PC-9 (cell line): ENCODE measurements at regions not wholly inside any gene's neighbourhood (a gene's known extent, or its start where the extent isn't known, plus 50 kb on each side); places are given as distances from the start of the nearest gene placed in this dataset.

ENCODE experiments used
- BruUV-seq: library from RNA; stranded (reverse); fragments of 400-500 nt; replicated peaks from 2 replicates; lab custom pipeline; 2021; lab: Mats Ljungman, UMichigan
- CTCF ChIA-PET: fragments of 300-600 bp; sonication (Branson Sonifier 250); formaldehyde crosslinking; loops from one replicate; lab custom pipeline; 2022; ENCODE audit warnings: antibody characterized with exemption; lab: Charles Lee
- POLR2A ChIA-PET: fragments of 300-600 bp; sonication (Branson Sonifier 250); formaldehyde crosslinking; loops from one replicate; lab custom pipeline; 2022; ENCODE audit warnings: antibody characterized with exemption; ENCODE audit not compliant: unreplicated experiment; lab: Charles Lee
- DNase-seq, 2 experiments: peaks; one replicate each; pipeline versions ENCODE4 v3.0.0 to v3.0.0-alpha.2; 2015 to 2022; ENCODE audit warnings: mixed read lengths in 1 of 2
- H2AFZ ChIP-seq: fragments of 200-600 bp; sonication (generic); 2 replicates; pipeline ENCODE4 v1.8.1; 2017; ENCODE audit warnings: antibody characterized with exemption
- H3F3A ChIP-seq: fragments of 200-600 bp; sonication (generic); 2 replicates; pipeline ENCODE4 v1.8.1; 2017; ENCODE audit warnings: antibody characterized with exemption, mild to moderate bottlenecking, low read depth; ENCODE audit not compliant: insufficient read depth
- H3K27ac ChIP-seq: fragments of 200-600 bp; sonication (generic); 2 replicates; pipeline ENCODE4 v1.6.1; 2016; ENCODE audit warnings: mixed run types
- H3K27me3 ChIP-seq: fragments of 200-600 bp; sonication (generic); 2 replicates; pipeline ENCODE4 v1.6.1; 2016; ENCODE audit warnings: low read depth, mixed run types; ENCODE audit not compliant: insufficient read depth
- H3K36me3 ChIP-seq: fragments of 200-600 bp; sonication (generic); 2 replicates; pipeline ENCODE4 v1.6.1; 2016; ENCODE audit warnings: low read depth, mixed run types
- H3K4me1 ChIP-seq: fragments of 200-600 bp; sonication (generic); replicated peaks from 2 replicates; pipeline ENCODE4 v1.6.1; 2016; ENCODE audit warnings: mixed run types; ENCODE audit not compliant: insufficient read depth
- H3K4me2 ChIP-seq: fragments of 200-600 bp; sonication (generic); 2 replicates; pipeline ENCODE4 v1.6.1; 2017; ENCODE audit warnings: mixed run types
- H3K4me3 ChIP-seq: fragments of 200-600 bp; sonication (generic); 2 replicates; pipeline ENCODE4 v1.6.1; 2016; ENCODE audit warnings: mixed run types
- H3K79me2 ChIP-seq: fragments of 200-600 bp; sonication (generic); 2 replicates; pipeline ENCODE4 v1.6.1; 2017; ENCODE audit warnings: low read depth, mixed run types
- H3K9me2 ChIP-seq: fragments of 200-600 bp; sonication (generic); 2 replicates; pipeline ENCODE4 v1.8.1; 2017; ENCODE audit warnings: mild to moderate bottlenecking; ENCODE audit not compliant: insufficient read depth
- H3K9me3 ChIP-seq: fragments of 200-600 bp; sonication (generic); 2 replicates; pipeline ENCODE4 v1.8.1; 2016; ENCODE audit warnings: low read depth; ENCODE audit not compliant: insufficient read depth
- H4K20me1 ChIP-seq: fragments of 200-600 bp; sonication (generic); 2 replicates; pipeline ENCODE4 v1.8.1; 2017; ENCODE audit not compliant: insufficient read depth
- CTCF ChIP-seq: fragments of 200-600 bp; sonication (generic); conservative IDR thresholded peaks from 2 replicates; pipeline ENCODE4 v1.6.1; 2017; ENCODE audit warnings: mixed run types, antibody characterized with exemption, mild to moderate bottlenecking, moderate library complexity
- EZH2 ChIP-seq: fragments of 200-600 bp; sonication (generic); IDR thresholded peaks from 2 replicates; pipeline ENCODE4 v1.8.0; 2017; ENCODE audit warnings: antibody characterized with exemption, low read depth
- intact Hi-C: fragments of 100-400 bp; cut with micrococcal nuclease; formaldehyde crosslinking; loops from one replicate; pipeline ENCODE4 v1.10.0; 2022; ENCODE audit not compliant: unreplicated experiment

GRCh38 chr16:5972747-5973146 is 875.2 kb upstream of the EEF2KMT start:
- Histone ChIP-seq H4K20me1 (no peaks in the 10 kb centered on the region), H3K4me3 (no peak overlapping the region), H3K79me2 (no peaks in the 10 kb centered on the region), H3F3A (no peaks in the 10 kb centered on the region), H3K4me1 (no peaks in the 10 kb centered on the region), H3K27ac (no peak overlapping the region), H2AFZ (no peak overlapping the region), H3K36me3 (no peaks in the 10 kb centered on the region), H3K27me3 (peaks cover 14% of the 10 kb centered on the region), H3K4me2 (no peak overlapping the region), H3K9me3 (no peaks in the 10 kb centered on the region), H3K9me2 (no peaks in the 10 kb centered on the region)
- BruUV-seq: no TSS peak
- POLR2A ChIA-PET: no interaction called here
- no peak for DNase-seq
- CTCF ChIA-PET: no interaction called here
- intact Hi-C loops: no loop called here
- TF ChIP-seq CTCF: no peak
- TF ChIP-seq EZH2: no peak

DNA sequence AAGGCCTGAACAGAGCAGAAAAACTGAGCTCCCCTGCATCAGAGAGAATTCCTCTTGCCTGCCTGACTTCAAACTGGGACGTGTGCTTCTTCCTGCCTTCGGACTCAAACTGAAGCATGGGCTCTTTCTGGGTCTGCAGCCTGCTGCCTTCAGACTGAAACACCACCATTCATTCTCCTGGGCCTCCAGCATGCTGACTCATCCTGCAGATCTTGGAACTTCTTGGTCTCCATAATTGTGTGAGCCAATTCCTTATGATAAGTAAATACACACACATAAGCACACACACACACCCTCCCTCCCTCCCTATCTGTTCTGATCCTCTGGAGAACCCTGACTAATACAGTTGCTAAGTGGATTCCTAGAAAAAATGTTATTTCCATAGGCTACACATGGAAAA is 874.3 kb upstream of the EEF2KMT start:
- H4K20me1 ChIP-seq: no peaks in the 10 kb centered on the region
- H3K27me3 ChIP-seq: peaks cover 14% of the 10 kb centered on the region
- intact Hi-C loops: no loop called here
- CTCF ChIA-PET: no interaction called here
- H3K4me1 ChIP-seq: no peaks in the 10 kb centered on the region
- H3K9me2 ChIP-seq: no peaks in the 10 kb centered on the region
- no peaks in the 10 kb centered on the region for H3F3A ChIP-seq
- H3K4me2 ChIP-seq: no peak overlapping the region
- no TSS peak for BruUV-seq
- no peak overlapping the region for H3K27ac ChIP-seq
- H3K36me3 ChIP-seq: no peaks in the 10 kb centered on the region
- no peaks in the 10 kb centered on the region for H3K9me3 ChIP-seq
- H2AFZ ChIP-seq: no peak overlapping the region
- DNase-seq: no peak
- H3K79me2 ChIP-seq: no peaks in the 10 kb centered on the region
- TF ChIP-seq EZH2: no peak
- TF ChIP-seq CTCF: no peak
- no peak overlapping the region for H3K4me3 ChIP-seq
- POLR2A ChIA-PET: no interaction called here

DNA sequence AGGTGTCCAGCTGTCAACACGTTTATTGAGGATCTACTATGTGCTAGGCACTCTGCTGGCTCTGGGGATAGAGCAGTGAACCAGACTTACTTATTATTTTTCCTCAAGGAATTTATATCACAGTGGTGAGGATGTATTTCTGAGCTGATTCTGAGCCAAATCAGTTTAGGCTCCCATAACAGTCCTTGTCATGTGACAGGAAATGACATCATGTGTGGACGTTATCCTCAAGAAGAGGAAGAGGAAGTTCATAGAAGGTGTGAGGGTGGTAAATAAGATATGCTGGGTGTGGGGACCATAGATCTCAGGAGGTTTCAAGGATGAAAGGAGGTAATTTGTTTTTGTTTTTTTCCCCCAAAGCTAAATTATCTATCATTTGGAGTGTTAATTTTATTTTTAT is 873.5 kb upstream of the EEF2KMT start:
- TF ChIP-seq EZH2: no peak
- no peak for TF ChIP-seq CTCF
- no peak for DNase-seq
- H3K9me2 ChIP-seq: no peaks in the 10 kb centered on the region
- no peak overlapping the region for H3K4me3 ChIP-seq
- H3K4me2 ChIP-seq: no peak overlapping the region
- no peaks in the 10 kb centered on the region for H3K36me3 ChIP-seq
- H4K20me1 ChIP-seq: no peaks in the 10 kb centered on the region
- H3K27ac ChIP-seq: no peak overlapping the region
- peaks cover 14% of the 10 kb centered on the region for H3K27me3 ChIP-seq
- intact Hi-C loops: no loop called here
- H3K79me2 ChIP-seq: no peaks in the 10 kb centered on the region
- H3F3A ChIP-seq: no peaks in the 10 kb centered on the region
- H3K9me3 ChIP-seq: no peaks in the 10 kb centered on the region
- ChIA-PET CTCF (no interaction called here), POLR2A (no interaction called here)
- H3K4me1 ChIP-seq: no peaks in the 10 kb centered on the region
- no TSS peak for BruUV-seq
- H2AFZ ChIP-seq: no peak overlapping the region
